HG02623 (cell line): ENCODE measurements at regions not wholly inside any gene's neighbourhood (a gene's known extent, or its start where the extent isn't known, plus 50 kb on each side); places are given as distances from the start of the nearest gene placed in this dataset.
"Not testable (repeated sequence)": the region's sequence is repeated elsewhere in the genome, so short reads cannot be mapped to it uniquely, and the experiment has no call there.

ENCODE experiments used
- ATAC-seq: cut with Tn5 transposase; IDR thresholded peaks from one replicate; pipeline ENCODE4 v1.9.1; 2021; ENCODE audit warnings: moderate library complexity; ENCODE audit not compliant: unreplicated experiment

DNA sequence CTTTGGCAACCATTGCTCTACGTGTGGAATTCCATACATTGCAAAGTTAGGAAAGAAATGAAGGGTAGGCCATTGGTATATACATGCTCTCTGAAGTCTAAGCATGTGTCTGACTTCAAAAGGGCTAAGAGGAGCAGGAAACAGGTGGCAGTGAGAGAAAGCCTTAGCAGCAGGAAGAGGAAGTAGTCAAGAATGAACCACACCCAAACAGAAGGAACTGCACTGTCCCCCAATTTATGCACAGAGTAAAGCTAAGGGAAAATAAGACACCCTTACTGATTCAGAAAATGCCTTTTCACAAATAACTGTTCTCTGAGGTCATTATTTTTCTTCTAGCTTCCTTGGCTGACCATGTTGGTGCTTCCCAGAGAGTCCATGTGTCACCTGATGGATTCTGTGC lies 575.4 kb downstream of the NTRK3 start:
- ATAC-seq = no peak

GRCh38 chr15:87680208-87680607 lies 576.3 kb downstream of the NTRK3 start:
- no peak for ATAC-seq

DNA sequence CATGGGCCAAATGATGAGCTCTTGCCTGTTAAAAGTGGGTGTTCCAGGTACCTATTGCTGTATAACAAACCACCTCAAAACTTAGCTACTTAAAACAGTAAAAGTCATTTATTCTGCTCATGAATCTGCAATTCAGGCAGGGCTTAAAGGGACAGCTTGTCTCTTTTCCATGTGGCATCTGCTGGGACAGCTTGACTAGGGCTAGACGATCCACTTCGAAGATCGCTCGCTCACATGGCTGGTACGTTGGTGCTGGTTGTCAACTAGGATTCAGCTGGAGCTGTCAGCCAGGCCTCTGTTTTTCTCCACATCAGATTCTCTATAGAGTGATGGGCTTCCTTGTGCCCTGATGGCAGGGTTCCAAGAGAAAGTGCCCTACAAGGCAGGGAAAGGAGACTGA lies 581.3 kb downstream of the NTRK3 start:
- ATAC-seq = no peak

DNA sequence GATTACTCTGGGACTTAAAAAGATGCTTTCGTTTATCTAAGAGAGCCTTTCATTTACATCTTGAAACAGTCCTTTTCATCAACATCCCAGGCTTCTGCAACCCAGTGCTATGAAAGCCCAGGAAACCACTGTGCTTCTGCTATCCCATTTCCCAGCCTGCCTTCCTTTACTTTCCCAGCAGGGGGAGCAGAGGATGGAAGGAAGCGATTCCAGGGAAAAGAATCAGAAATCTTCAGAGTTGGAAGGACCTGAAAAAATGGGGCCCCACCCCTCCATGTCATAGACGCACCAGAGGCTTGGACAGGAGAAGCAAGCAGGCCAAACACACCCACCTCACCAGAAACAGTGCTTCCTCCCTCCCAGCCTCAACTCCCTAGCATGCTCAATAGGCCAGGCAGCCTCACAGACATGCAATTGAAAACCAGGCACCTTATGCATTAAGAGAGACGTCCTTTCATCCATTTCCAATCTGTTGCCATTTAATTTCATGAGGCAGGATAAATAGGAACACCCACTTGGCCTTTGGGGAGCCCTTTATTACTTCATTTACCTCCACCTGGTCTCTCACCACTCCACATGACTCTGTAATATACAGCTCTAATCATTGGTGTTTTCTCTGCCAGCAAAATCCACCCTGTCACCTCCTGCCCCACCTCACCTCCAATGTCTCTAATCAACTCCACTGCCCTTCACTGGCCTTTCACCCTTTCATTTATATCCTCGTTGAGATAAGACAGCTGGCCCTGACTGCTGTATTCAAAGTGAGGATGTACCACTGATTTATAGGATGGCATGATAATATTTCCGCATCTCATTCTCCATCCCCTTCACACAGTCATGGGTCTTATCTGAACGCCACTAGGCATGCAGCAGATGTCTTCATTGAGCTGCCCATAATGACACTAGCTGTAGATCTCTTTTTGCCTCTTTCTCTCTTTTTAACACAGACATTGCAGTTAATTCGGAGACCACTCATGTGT lies 583.9 kb downstream of the NTRK3 start:
- no peak for ATAC-seq

- ATAC-seq = no peak
Measured at GRCh38 chr15:87671289-87671688, 585.2 kb downstream of the NTRK3 start.

DNA sequence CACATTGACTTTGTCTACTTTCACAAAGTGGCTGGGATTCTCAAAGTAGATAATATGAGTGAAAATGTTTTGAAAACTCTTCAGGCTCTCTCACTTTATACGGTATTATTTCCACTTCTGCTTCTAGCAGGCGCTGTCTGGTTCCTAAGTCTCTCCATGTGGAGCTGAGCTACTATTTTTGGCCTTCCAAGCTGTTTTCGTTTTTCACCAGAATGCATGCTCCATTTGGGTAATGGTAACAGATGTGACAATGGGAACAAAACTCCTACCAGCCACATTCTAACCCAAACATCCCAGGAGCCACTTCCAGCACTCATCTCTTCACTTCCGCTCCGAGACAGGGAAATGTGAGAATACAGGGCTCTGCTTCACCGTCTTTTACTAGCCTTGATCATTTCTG lies 586.7 kb downstream of the NTRK3 start:
- ATAC-seq = no peak

- ATAC-seq = not testable (repeated sequence)
Measured at GRCh38 chr15:87668768-87669564, 587.6 kb downstream of the NTRK3 start.

GRCh38 chr15:87667643-87668042 lies 588.9 kb downstream of the NTRK3 start:
- no peak for ATAC-seq

DNA sequence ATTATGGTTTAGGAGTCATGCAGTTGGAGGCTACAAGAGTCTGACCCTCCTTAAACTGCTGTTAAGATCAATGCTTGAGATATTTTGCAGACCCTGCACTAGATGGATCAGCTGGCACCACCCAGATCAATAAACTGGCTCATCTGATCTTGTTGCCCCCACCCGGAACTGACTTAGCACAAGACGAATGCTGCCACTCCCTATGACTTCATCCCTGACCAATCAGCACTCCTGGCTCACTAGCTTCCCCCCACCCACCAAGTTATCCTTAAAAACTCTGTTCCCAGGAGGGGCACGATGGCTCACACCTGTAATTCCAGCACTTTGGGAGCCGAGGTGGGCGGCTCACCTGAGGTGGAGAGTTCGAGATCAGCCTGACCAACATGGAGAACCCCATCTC lies 594.0 kb downstream of the NTRK3 start:
- no peak for ATAC-seq

GRCh38 chr15:87661454-87662355 lies 594.8 kb downstream of the NTRK3 start:
- no peak for ATAC-seq

- no peak for ATAC-seq
Measured at GRCh38 chr15:87660251-87661129, 596.0 kb downstream of the NTRK3 start.

DNA sequence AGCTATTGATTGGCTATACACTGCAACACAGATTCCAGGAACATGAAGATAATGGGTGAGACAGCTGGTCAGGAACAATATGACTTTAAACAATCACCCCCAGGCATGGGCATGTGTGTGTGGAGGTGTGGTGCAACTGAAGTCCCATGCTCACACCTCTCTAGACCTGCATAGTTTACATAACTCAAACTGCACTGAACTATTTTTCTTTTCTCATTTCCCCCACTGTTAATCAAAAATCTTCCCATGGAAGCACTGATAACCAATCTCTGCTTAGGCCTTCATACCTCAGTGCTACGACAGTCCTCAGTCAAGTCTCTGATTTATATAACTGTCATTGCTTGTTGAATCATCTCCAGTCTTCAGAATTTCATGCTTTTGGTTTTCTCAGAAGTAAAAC lies 600.2 kb downstream of the NTRK3 start:
- ATAC-seq = no peak

DNA sequence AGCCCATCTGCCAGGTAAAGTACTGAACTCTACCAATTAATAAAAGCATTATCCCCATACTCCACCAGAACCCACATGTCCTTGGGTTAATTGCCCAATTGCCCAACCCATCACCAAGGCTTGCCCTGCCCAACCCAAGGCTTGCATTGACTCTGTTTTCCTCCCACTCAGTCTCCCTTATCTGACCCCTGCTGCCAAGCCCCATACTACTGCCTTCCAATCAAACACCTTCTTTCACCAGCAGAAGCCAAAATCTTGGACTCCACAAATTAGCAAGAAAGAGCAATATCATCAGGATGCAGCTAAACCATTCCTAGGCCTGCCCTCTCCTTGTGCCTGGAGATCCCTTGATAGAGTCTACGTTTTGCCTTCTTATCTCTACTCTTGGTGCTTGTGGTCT lies 602.9 kb downstream of the NTRK3 start:
- ATAC-seq = no peak

DNA sequence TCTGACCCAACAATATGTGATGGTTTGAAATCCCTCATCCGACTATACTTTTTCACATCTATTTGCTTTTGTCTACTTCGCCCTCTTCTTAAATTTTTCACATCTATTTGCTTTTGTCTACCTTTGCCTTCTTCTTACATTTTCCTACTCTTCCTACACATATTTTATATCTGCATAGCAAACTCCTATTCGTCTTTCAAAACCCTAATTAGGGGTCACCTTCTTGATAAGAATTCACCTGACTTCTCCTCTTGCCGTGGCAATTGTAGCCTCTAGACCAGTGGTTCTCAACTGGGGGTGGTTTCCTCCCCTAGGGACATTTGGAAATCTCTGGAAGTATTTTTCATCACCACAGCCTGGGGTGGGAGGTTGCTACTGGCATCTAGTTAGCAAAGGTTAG lies 607.4 kb downstream of the NTRK3 start:
- no peak for ATAC-seq

GRCh38 chr15:87648278-87648677 lies 608.3 kb downstream of the NTRK3 start:
- no peak for ATAC-seq

- ATAC-seq = no peak
Measured at GRCh38 chr15:87645723-87646122, 610.8 kb downstream of the NTRK3 start.

DNA sequence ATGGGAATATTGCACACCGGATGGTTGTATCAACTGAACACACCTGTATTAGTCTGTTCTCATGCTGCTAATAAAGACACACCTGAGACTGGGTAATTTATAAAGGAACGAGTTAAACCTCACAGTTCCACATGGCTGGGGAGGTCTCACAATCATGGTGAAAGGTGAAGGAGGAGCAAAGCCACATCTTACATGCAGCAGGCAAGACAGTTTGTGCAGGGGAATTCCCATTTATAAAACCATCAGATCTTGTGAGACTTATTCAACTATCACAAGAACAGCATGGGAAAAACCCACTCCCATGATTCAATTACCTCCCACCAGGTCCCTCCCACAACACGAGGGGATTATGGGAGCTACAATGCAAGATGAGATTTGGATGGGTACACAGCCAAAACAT lies 613.5 kb downstream of the NTRK3 start:
- ATAC-seq = not testable (repeated sequence)

DNA sequence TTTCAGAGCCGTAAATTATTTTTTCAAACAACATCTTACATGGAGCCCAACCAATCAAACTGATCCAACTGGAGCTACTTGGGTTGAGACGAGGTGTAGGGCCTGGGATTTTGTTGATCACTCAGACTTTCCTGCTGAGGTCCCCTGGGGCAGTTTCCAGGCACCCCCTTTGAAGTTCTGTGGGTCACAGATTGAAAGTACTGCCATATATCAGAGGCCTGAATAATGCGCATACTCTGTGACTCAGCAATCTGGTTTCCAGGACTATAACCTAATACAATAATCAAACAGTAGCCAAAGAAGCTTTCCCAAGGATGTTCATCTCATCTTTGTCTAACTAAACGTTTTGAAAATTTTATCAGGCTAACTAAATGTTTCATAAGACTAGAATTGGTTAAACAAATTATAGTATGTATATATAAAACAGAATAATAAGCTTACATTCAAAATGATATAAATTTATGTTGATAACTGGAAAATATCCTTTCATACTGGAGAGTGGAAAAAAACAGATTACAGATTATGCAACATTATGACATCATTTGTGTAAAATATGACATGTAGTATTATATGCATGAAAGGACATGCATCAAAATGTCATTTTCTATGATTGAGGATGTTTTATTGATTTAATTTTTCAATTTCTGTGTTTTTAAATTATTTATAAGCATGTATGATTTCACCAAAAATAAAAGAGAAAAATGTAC lies 617.1 kb downstream of the NTRK3 start:
- ATAC-seq = no peak

GRCh38 chr15:87638554-87639083 lies 617.9 kb downstream of the NTRK3 start:
- no peak for ATAC-seq
